GM12874 (cell line): ENCODE measurements at regions not wholly inside any gene's neighbourhood (a gene's known extent, or its start where the extent isn't known, plus 50 kb on each side); places are given as distances from the start of the nearest gene placed in this dataset.

ENCODE experiments used
- CTCF ChIP-seq: IDR thresholded peaks from 2 replicates; pipeline ENCODE4 v1.5.1; 2011; ENCODE audit warnings: low read depth, mild to moderate bottlenecking, control low read depth, low read length, moderate library complexity; ENCODE audit not compliant: insufficient read depth

- no peak for TF ChIP-seq CTCF
These were observed 672.5 kb upstream of the EEF2KMT start for GRCh38 chr16:5770118-5770517.

GRCh38 chr16:5769513-5769912 is 671.9 kb upstream of the EEF2KMT start:
- TF ChIP-seq CTCF, result no peak

GRCh38 chr16:5768445-5768844 is 670.9 kb upstream of the EEF2KMT start:
- no peak for TF ChIP-seq CTCF

GRCh38 chr16:5763176-5763575 is 665.6 kb upstream of the EEF2KMT start:
- no peak for TF ChIP-seq CTCF

- no peak for TF ChIP-seq CTCF
These were observed 664.8 kb upstream of the EEF2KMT start for GRCh38 chr16:5762362-5762761.

GRCh38 chr16:5761592-5761991 is 664.0 kb upstream of the EEF2KMT start:
- TF ChIP-seq CTCF, result no peak

GRCh38 chr16:5758281-5758680 is 660.7 kb upstream of the EEF2KMT start:
- no peak for TF ChIP-seq CTCF

- TF ChIP-seq CTCF, result no peak
These were observed 659.4 kb upstream of the EEF2KMT start for GRCh38 chr16:5756969-5757368.
